ENCODE measurements at regions not wholly inside any gene's neighbourhood (a gene's known extent, or its start where the extent isn't known, plus 50 kb on each side); places are given as distances from the start of the nearest gene placed in this dataset.
"Not testable (repeated sequence)": the region's sequence is repeated elsewhere in the genome, so short reads cannot be mapped to it uniquely, and the experiment has no call there.

- no peak for DNase-seq
Observed at GRCh38 chr7:83824214-83824613, 175.3 kb upstream of the SEMA3E start.

- no peak for DNase-seq
Observed at GRCh38 chr7:83821866-83822265, 172.9 kb upstream of the SEMA3E start.

GRCh38 chr7:83820641-83821040 is 171.7 kb upstream of the SEMA3E start:
- no peak for DNase-seq

GRCh38 chr7:83819911-83820310 is 171.0 kb upstream of the SEMA3E start:
- no peak for DNase-seq

- no peak for DNase-seq
Observed at GRCh38 chr7:83814480-83814879, 165.5 kb upstream of the SEMA3E start.

- not testable (repeated sequence) for DNase-seq
Observed at GRCh38 chr7:83812563-83812962, 163.6 kb upstream of the SEMA3E start.

GRCh38 chr7:83808982-83809381 is 160.0 kb upstream of the SEMA3E start:
- DNase-seq = no peak

- DNase-seq = no peak
Observed at GRCh38 chr7:83807774-83808173, 158.8 kb upstream of the SEMA3E start.

- no peak for DNase-seq
Observed at GRCh38 chr7:83806538-83806937, 157.6 kb upstream of the SEMA3E start.

- no peak for DNase-seq
Observed at GRCh38 chr7:83799333-83799732, 150.4 kb upstream of the SEMA3E start.

- DNase-seq = no peak
Observed at GRCh38 chr7:83798489-83798888, 149.6 kb upstream of the SEMA3E start.

GRCh38 chr7:83796760-83797159 is 147.8 kb upstream of the SEMA3E start:
- DNase-seq = no peak

GRCh38 chr7:83794829-83795228 is 145.9 kb upstream of the SEMA3E start:
- no peak for DNase-seq

GRCh38 chr7:83793558-83793957 is 144.6 kb upstream of the SEMA3E start:
- DNase-seq = no peak

GRCh38 chr7:83791737-83792136 is 142.8 kb upstream of the SEMA3E start:
- no peak for DNase-seq

- DNase-seq = no peak
Observed at GRCh38 chr7:83786858-83787257, 137.9 kb upstream of the SEMA3E start.

- DNase-seq = peak; percentile 30
Observed at GRCh38 chr7:83782628-83783027, 133.7 kb upstream of the SEMA3E start.

GRCh38 chr7:83778073-83778443 is 129.1 kb upstream of the SEMA3E start:
- no peak for DNase-seq

- no peak for DNase-seq
Observed at GRCh38 chr7:83777406-83778072, 128.6 kb upstream of the SEMA3E start.

GRCh38 chr7:83769407-83769806 is 120.5 kb upstream of the SEMA3E start:
- no peak for DNase-seq

- DNase-seq = peak; percentile 3
Observed at GRCh38 chr7:83751217-83751616, 102.3 kb upstream of the SEMA3E start.

GRCh38 chr7:83749495-83749894 is 100.6 kb upstream of the SEMA3E start:
- DNase-seq = no peak

- no peak for DNase-seq
Observed at GRCh38 chr7:83739527-83739926, 90.6 kb upstream of the SEMA3E start.

GRCh38 chr7:83738291-83738835 is 89.4 kb upstream of the SEMA3E start:
- DNase-seq = no peak

GRCh38 chr7:83732305-83732704 is 83.4 kb upstream of the SEMA3E start:
- DNase-seq = no peak

Data from fibroblast of upper back skin (primary cell).